ENCODE measurements at regions not wholly inside any gene's neighbourhood (a gene's known extent, or its start where the extent isn't known, plus 50 kb on each side); places are given as distances from the start of the nearest gene placed in this dataset.

DNA sequence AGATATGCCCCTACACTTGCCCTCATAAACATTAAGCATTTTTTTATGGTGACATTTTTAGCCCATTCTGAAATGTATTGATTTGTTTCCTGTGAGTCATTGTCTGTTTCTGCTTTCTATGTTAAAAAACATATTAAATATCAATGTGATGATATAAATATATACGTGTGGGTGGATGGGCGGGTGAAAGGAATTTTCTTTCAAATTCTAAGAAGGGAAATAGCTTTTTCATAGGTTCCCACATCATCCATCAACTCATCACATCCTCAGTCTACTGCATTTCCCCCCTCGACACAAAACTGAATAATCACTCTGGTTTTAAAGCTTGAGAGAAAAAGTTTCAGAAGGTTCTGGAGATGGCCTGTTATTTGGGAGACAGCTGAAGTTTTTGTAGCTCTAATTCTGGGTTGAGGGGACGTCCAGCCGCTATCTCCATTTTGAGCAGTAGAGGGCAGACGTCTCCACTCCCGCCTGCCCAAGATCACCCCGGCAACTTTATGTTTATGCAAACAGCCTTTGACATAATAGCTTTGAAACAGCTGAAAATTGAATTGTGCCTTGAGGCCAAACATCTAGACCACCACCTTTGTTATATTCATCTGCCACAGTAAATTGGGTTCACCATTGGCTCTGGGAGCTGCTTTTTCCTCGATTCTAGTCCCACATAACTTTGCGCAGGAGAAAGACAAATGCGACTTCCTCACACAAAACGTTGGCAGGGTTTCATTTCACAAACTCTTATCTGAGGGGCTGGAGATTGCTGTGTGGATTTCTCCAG lies 216.2 kb upstream of the CLINT1 start:
- no peak for TF ChIP-seq EP300 (IDR thresholded peaks at IDR 0.05)
- peak; percentile 22 to 69 (median 53) for TF ChIP-seq CTCF (IDR thresholded peaks at IDR 0.05)
- TF ChIP-seq POLR2A (IDR thresholded peaks at IDR 0.05): no peak
- no peak for TF ChIP-seq POLR2AphosphoS5 (IDR thresholded peaks at IDR 0.05)
